HEK293T (cell line): ENCODE measurements at regions not wholly inside any gene's neighbourhood (a gene's known extent, or its start where the extent isn't known, plus 50 kb on each side); places are given as distances from the start of the nearest gene placed in this dataset.

Experiments used
- FOXM1 ChIP-seq: fragments of 450-650 bp; IDR thresholded peaks from 2 replicates; pipeline ENCODE4 v1.6.1; 2017; ENCODE audit warnings: mild to moderate bottlenecking, borderline replicate concordance
- HDGF ChIP-seq: fragments of 450-650 bp; IDR thresholded peaks from 2 replicates; pipeline ENCODE4 v1.6.1; 2017; ENCODE audit warnings: antibody characterized with exemption, borderline replicate concordance
- ZNF384 ChIP-seq: fragments of 450-650 bp; IDR thresholded peaks from 2 replicates; pipeline ENCODE4 v1.6.1; 2016

DNA sequence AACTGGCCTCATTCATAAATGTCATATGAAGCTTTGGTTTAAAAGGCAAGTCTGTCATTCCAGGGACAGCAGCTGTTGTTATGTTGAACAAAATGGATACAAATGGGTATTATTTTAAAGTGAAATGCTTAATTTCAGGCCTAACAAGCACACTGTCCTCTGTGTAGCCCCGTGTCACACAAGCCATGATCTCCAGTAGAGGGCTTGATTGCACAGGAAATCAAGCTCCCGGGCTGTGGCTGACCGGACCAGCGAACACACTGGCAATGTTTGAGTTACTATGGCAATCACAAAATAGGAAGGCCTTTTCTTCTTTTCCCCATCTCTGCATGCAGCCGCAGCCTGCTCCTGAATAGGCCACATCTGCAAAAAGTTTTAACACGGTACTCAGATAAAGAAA lies 64.0 kb upstream of the GSX1 start:
- TF ChIP-seq ZNF384 (no peak), HDGF (no peak), FOXM1 (no peak)
